Upper lobe of left lung (tissue), 4 donors: ENCODE measurements at regions not wholly inside any gene's neighbourhood (a gene's known extent, or its start where the extent isn't known, plus 50 kb on each side); places are given as distances from the start of the nearest gene placed in this dataset.

Experiments used
- EP300 ChIP-seq, 4 donors: sonication (generic); formaldehyde crosslinking; IDR thresholded peaks; one replicate each; pipeline ENCODE4 v1.5.1; 2017; ENCODE audit warnings: antibody characterized with exemption in 4 of 4, control low read depth in 2 of 4
- POLR2A ChIP-seq, 4 donors: fragments of 450-650 bp; IDR thresholded peaks; one replicate each; pipeline ENCODE4 v1.5.1; 2016 to 2017; ENCODE audit warnings: antibody characterized with exemption in 4 of 4, mild to moderate bottlenecking in 2 of 4
- POLR2AphosphoS5 ChIP-seq, 2 donors: sonication (generic); formaldehyde crosslinking; IDR thresholded peaks; one replicate each; pipeline ENCODE4 v1.5.1; 2017; ENCODE audit warnings: antibody characterized with exemption in 2 of 2
- TF ChIP-seq, protein P1 (sequence below), 6 experiments: fragments of 450-650 bp in 4 of 6; fragments of 200-600 bp in 2 of 6; sonication (generic) in 2 of 6; IDR thresholded peaks; one replicate each; pipeline ENCODE4 v1.5.1; 2016 to 2019; ENCODE audit warnings: antibody characterized with exemption in 6 of 6

DNA sequence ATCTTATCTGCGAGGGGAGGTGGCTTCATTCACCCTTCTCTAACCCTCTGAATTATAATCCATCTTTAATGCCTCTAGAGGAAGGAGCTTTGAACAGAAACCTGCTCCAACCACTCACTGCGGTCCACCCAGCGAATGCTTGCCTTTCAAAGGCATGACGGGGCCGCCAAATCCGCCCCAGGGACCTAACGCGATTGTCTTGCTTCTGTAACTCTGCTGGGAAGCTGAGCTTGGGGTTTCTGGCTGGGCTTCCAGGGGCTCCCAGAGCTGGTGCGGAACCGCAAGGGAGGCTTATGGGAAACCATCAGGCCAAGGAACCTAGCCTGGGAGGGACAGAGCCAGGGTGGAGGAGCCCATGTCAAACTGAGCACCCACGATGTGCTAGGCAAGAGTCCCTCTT is 231.2 kb upstream of the LHX5 start:
- TF ChIP-seq POLR2AphosphoS5 (IDR thresholded peaks at IDR 0.05) (no peak), EP300 (IDR thresholded peaks at IDR 0.05) (no peak), POLR2A (IDR thresholded peaks at IDR 0.05) (no peak)
- TF ChIP-seq, protein P1, sequence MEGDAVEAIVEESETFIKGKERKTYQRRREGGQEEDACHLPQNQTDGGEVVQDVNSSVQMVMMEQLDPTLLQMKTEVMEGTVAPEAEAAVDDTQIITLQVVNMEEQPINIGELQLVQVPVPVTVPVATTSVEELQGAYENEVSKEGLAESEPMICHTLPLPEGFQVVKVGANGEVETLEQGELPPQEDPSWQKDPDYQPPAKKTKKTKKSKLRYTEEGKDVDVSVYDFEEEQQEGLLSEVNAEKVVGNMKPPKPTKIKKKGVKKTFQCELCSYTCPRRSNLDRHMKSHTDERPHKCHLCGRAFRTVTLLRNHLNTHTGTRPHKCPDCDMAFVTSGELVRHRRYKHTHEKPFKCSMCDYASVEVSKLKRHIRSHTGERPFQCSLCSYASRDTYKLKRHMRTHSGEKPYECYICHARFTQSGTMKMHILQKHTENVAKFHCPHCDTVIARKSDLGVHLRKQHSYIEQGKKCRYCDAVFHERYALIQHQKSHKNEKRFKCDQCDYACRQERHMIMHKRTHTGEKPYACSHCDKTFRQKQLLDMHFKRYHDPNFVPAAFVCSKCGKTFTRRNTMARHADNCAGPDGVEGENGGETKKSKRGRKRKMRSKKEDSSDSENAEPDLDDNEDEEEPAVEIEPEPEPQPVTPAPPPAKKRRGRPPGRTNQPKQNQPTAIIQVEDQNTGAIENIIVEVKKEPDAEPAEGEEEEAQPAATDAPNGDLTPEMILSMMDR (IDR thresholded peaks at IDR 0.05) = no peak
